NB4 (cell line): ENCODE measurements at regions not wholly inside any gene's neighbourhood (a gene's known extent, or its start where the extent isn't known, plus 50 kb on each side); places are given as distances from the start of the nearest gene placed in this dataset.

Experiments
- POLR2A ChIP-seq: IDR thresholded peaks from 2 replicates; pipeline ENCODE4 v1.6.1; 2011; ENCODE audit warnings: mild to moderate bottlenecking; ENCODE audit not compliant: insufficient read length; ENCODE audit errors: extremely low read depth
- TF ChIP-seq, protein P1 (sequence below): IDR thresholded peaks from one replicate; pipeline ENCODE4 v1.5.1; 2012; ENCODE audit warnings: low read depth, low read length

DNA sequence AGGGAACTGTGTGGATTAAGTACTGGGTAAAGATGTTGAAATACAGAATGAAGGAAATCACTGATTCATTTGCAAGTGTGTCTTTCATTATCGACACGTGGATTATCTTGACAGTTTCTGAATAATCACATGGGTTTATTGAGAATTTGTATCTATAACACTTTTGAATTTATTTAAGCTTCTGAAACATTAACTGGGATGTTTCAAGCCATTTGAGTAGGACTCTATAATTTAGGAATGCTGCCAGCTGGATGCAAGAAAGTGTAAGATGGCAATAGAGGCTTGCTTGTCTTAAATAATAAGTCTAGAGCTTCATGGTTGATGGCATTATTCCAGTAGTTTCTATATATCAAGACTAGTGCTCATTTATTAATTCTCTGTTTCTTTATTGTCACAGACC lies 1100.7 kb upstream of the GHITM start:
- TF ChIP-seq, protein P1, sequence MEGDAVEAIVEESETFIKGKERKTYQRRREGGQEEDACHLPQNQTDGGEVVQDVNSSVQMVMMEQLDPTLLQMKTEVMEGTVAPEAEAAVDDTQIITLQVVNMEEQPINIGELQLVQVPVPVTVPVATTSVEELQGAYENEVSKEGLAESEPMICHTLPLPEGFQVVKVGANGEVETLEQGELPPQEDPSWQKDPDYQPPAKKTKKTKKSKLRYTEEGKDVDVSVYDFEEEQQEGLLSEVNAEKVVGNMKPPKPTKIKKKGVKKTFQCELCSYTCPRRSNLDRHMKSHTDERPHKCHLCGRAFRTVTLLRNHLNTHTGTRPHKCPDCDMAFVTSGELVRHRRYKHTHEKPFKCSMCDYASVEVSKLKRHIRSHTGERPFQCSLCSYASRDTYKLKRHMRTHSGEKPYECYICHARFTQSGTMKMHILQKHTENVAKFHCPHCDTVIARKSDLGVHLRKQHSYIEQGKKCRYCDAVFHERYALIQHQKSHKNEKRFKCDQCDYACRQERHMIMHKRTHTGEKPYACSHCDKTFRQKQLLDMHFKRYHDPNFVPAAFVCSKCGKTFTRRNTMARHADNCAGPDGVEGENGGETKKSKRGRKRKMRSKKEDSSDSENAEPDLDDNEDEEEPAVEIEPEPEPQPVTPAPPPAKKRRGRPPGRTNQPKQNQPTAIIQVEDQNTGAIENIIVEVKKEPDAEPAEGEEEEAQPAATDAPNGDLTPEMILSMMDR: no peak
- no peak for TF ChIP-seq POLR2A
